ENCODE measurements at regions not wholly inside any gene's neighbourhood (a gene's known extent, or its start where the extent isn't known, plus 50 kb on each side); places are given as distances from the start of the nearest gene placed in this dataset.
"Not testable (repeated sequence)": the region's sequence is repeated elsewhere in the genome, so short reads cannot be mapped to it uniquely, and the experiment has no call there.

GRCh38 chr9:102295188-102295587 is 556.7 kb upstream of the GRIN3A start:
- intact Hi-C loops (cut with DNase I) = no loop called here
- Histone ChIP-seq H3K9me3 (no peaks in the 10 kb centered on the region), H3K4me1 (no peaks in the 10 kb centered on the region), H3K27me3 (ENCODE audit: low read depth) (no peaks in the 10 kb centered on the region), H3K4me3 (no peak overlapping the region), H3K36me3 (no peaks in the 10 kb centered on the region), H3K27ac (no peak overlapping the region)
- DNase-seq (no peak), ATAC-seq (no peak)
- no peak for TF ChIP-seq CTCF (IDR thresholded peaks at IDR 0.05)

GRCh38 chr9:102273952-102274351 is 535.5 kb upstream of the GRIN3A start:
- Histone ChIP-seq H3K27me3 (ENCODE audit: low read depth) (no peaks in the 10 kb centered on the region), H3K9me3 (no peaks in the 10 kb centered on the region), H3K27ac (no peak overlapping the region), H3K4me3 (no peak overlapping the region), H3K4me1 (no peaks in the 10 kb centered on the region), H3K36me3 (no peaks in the 10 kb centered on the region)
- no peak for TF ChIP-seq CTCF (IDR thresholded peaks at IDR 0.05)
- intact Hi-C loops (cut with DNase I) = no loop called here
- DNase-seq (no peak), ATAC-seq (no peak)

GRCh38 chr9:102253099-102253498 is 514.7 kb upstream of the GRIN3A start:
- Histone ChIP-seq H3K27me3 (ENCODE audit: low read depth) (no peaks in the 10 kb centered on the region), H3K36me3 (no peaks in the 10 kb centered on the region), H3K27ac (no peak overlapping the region), H3K4me1 (no peaks in the 10 kb centered on the region), H3K4me3 (no peak overlapping the region), H3K9me3 (no peaks in the 10 kb centered on the region)
- DNase-seq (no peak), ATAC-seq (no peak)
- TF ChIP-seq CTCF (IDR thresholded peaks at IDR 0.05) = no peak
- intact Hi-C loops (cut with DNase I) = no loop called here

GRCh38 chr9:102244916-102245315 is 506.5 kb upstream of the GRIN3A start:
- DNase-seq = no peak
- Histone ChIP-seq H3K27me3 (ENCODE audit: low read depth) (no peaks in the 10 kb centered on the region), H3K27ac (no peak overlapping the region), H3K9me3 (no peaks in the 10 kb centered on the region), H3K4me3 (no peak overlapping the region), H3K4me1 (no peaks in the 10 kb centered on the region), H3K36me3 (no peaks in the 10 kb centered on the region)
- ATAC-seq = no peak
- intact Hi-C loops (cut with DNase I) = no loop called here
- TF ChIP-seq CTCF (IDR thresholded peaks at IDR 0.05) = no peak

GRCh38 chr9:102237520-102237919 is 499.1 kb upstream of the GRIN3A start:
- H3K4me1 ChIP-seq = no peaks in the 10 kb centered on the region
- no peaks in the 10 kb centered on the region for H3K36me3 ChIP-seq
- no peak for TF ChIP-seq CTCF (IDR thresholded peaks at IDR 0.05)
- H3K27me3 ChIP-seq (ENCODE audit: low read depth) = no peaks in the 10 kb centered on the region
- no peak overlapping the region for H3K27ac ChIP-seq
- H3K4me3 ChIP-seq = no peak overlapping the region
- intact Hi-C loops (cut with DNase I) = no loop called here
- no peaks in the 10 kb centered on the region for H3K9me3 ChIP-seq
- DNase-seq = no peak
- no peak for ATAC-seq

- ATAC-seq (no peak), DNase-seq (no peak)
- Histone ChIP-seq H3K4me1 (no peaks in the 10 kb centered on the region), H3K4me3 (no peak overlapping the region), H3K27me3 (ENCODE audit: low read depth) (no peaks in the 10 kb centered on the region), H3K36me3 (no peaks in the 10 kb centered on the region), H3K9me3 (no peaks in the 10 kb centered on the region), H3K27ac (no peak overlapping the region)
- intact Hi-C loops (cut with DNase I) = no loop called here
- TF ChIP-seq CTCF (IDR thresholded peaks at IDR 0.05) = no peak
These were observed 498.6 kb upstream of the GRIN3A start for GRCh38 chr9:102237094-102237493.

GRCh38 chr9:102227416-102227815 is 489.0 kb upstream of the GRIN3A start:
- ATAC-seq = not testable (repeated sequence)

More at GRCh38 chr9:102227416-102227815, 489.0 kb upstream of the GRIN3A start:
- H3K27me3 ChIP-seq (ENCODE audit: low read depth); DNase-seq; H3K9me3 ChIP-seq; H3K4me3 ChIP-seq; H3K36me3 ChIP-seq; intact Hi-C loops (cut with DNase I); H3K27ac ChIP-seq; H3K4me1 ChIP-seq: not testable (repeated sequence)
